D721Med (cell line): ENCODE measurements at regions not wholly inside any gene's neighbourhood (a gene's known extent, or its start where the extent isn't known, plus 50 kb on each side); places are given as distances from the start of the nearest gene placed in this dataset.

Source experiments
- DNase-seq: peaks from one replicate; pipeline ENCODE4 v3.0.0; 2011; ENCODE audit warnings: low spot score; ENCODE audit not compliant: insufficient read length
- FAIRE-seq: peaks from 2 replicates; lab custom pipeline; 2011; peaks lifted over from hg19 to GRCh38; lab: Jason Lieb, UNC
- CTCF ChIP-seq: IDR thresholded peaks from 2 replicates; pipeline ENCODE4 v1.5.1; 2012; ENCODE audit warnings: mild to moderate bottlenecking, control low read depth; ENCODE audit not compliant: insufficient read depth; ENCODE audit errors: missing control alignments

- no peak for DNase-seq
- TF ChIP-seq CTCF = no peak
- no peak for FAIRE-seq
These were observed 180.1 kb downstream of the DACT1 start for GRCh38 chr14:58817846-58818245.

- no peak for TF ChIP-seq CTCF
- DNase-seq (no peak), FAIRE-seq (no peak)
These were observed 182.3 kb downstream of the DACT1 start for GRCh38 chr14:58820032-58820431.

- TF ChIP-seq CTCF = no peak
- FAIRE-seq (no peak), DNase-seq (no peak)
These were observed 183.7 kb downstream of the DACT1 start for GRCh38 chr14:58821421-58821820.

GRCh38 chr14:58822856-58823255, 185.1 kb downstream of the DACT1 start:
- FAIRE-seq = no peak
- DNase-seq = no peak
- no peak for TF ChIP-seq CTCF

- FAIRE-seq (no peak), DNase-seq (no peak)
- TF ChIP-seq CTCF = no peak
These were observed 185.6 kb downstream of the DACT1 start for GRCh38 chr14:58823312-58823711.

GRCh38 chr14:58824106-58824505, 186.3 kb downstream of the DACT1 start:
- no peak for FAIRE-seq
- TF ChIP-seq CTCF = no peak
- no peak for DNase-seq

- DNase-seq (no peak), FAIRE-seq (no peak)
- no peak for TF ChIP-seq CTCF
These were observed 187.0 kb downstream of the DACT1 start for GRCh38 chr14:58824796-58825195.
